K562 (cell line): ENCODE measurements at regions not wholly inside any gene's neighbourhood (a gene's known extent, or its start where the extent isn't known, plus 50 kb on each side); places are given as distances from the start of the nearest gene placed in this dataset.

Source experiments
- ATAC-seq: fragments of 200-7000 bp; cut with Tn5 transposase; 3 replicates; pipeline ENCODE4 v1.9.1; 2020; ENCODE audit warnings: moderate library complexity
- BruUV-seq: library from RNA; stranded (reverse); fragments of 400-500 nt; replicated peaks from 2 replicates; lab custom pipeline; 2021; lab: Mats Ljungman, UMichigan
- CTCF ChIA-PET: fragments of 300-600 bp; formaldehyde crosslinking; extraction: SDS; loops from one replicate; lab custom pipeline; 2021; ENCODE audit warnings: low intra/inter-chr PET ratio; lab: Yijun Ruan, JAX
- POLR2A ChIA-PET: fragments of 300-600, 350-650 bp; sonication (Branson Sonifier 250); formaldehyde crosslinking; extraction: SDS; loops from one replicate; lab custom pipeline; 2021; ENCODE audit warnings: antibody characterized with exemption, inconsistent platforms; lab: Yijun Ruan, JAX
- DNase-seq, 4 experiments: peaks; one replicate each; pipeline versions ENCODE4 v3.0.0 to v3.0.0-alpha.2; 2011 to 2018; ENCODE audit warnings: low spot score in 3 of 4, mixed read lengths in 3 of 4; ENCODE audit errors: extremely low read depth in 1 of 4
- FAIRE-seq: peaks from 2 replicates; lab custom pipeline; 2011; peaks lifted over from hg19 to GRCh38; lab: Jason Lieb, UNC
- H2AFZ ChIP-seq: 2 replicates; pipeline ENCODE4 v1.6.0; 2011; ENCODE audit warnings: low read depth, low read length, control low read depth, inconsistent platforms
- H3K27ac ChIP-seq: fragments of 200-600 bp; 3 replicates; pipeline ENCODE4 v1.8.0; 2011; ENCODE audit warnings: low read depth, mild to moderate bottlenecking, control low read depth, inconsistent platforms, low read length, moderate library complexity, mixed read lengths; ENCODE audit errors: extremely low read depth
- H3K27me3 ChIP-seq, 2 experiments: fragments of 300-600 bp in 1 of 2; 2 replicates in 1 of 2; 3 replicates in 1 of 2; pipeline versions ENCODE4 v1.6.0 to v1.8.0; 2011; ENCODE audit warnings: inconsistent platforms in 2 of 2, low read length in 2 of 2, mild to moderate bottlenecking in 1 of 2, mixed read lengths in 1 of 2, moderate library complexity in 1 of 2; ENCODE audit not compliant: control insufficient read depth in 2 of 2, insufficient read depth in 2 of 2
- H3K36me3 ChIP-seq: fragments of 300-600 bp; 3 replicates; pipeline ENCODE4 v1.8.0; 2011; ENCODE audit warnings: mild to moderate bottlenecking, low read length, inconsistent platforms; ENCODE audit not compliant: control insufficient read depth, insufficient read depth
- H3K4me1 ChIP-seq, 2 experiments: fragments of 200-600 bp in 1 of 2; replicated peaks in 1 of 2; 2 replicates in 1 of 2; 3 replicates in 1 of 2; pipeline versions ENCODE4 v1.5.1 to v1.8.0; 2011; ENCODE audit warnings: inconsistent platforms in 2 of 2, low read length in 2 of 2, mild to moderate bottlenecking in 1 of 2, mixed read lengths in 1 of 2, moderate library complexity in 1 of 2; ENCODE audit not compliant: control insufficient read depth in 2 of 2, insufficient read depth in 2 of 2
- H3K4me2 ChIP-seq: 2 replicates; pipeline ENCODE4 v1.6.1; 2011; ENCODE audit warnings: low read length, control low read depth, inconsistent platforms, mixed read lengths; ENCODE audit not compliant: insufficient read depth
- H3K4me3 ChIP-seq: fragments of 200-600 bp; sonication (generic), shearing (Covaris generic); 2 replicates; pipeline ENCODE4 v1.5.1; 2016; ENCODE audit warnings: control low read depth, inconsistent platforms
- H3K79me2 ChIP-seq: fragments of 200-600 bp; 3 replicates; pipeline ENCODE4 v1.8.0; 2011; ENCODE audit warnings: low read length, inconsistent platforms; ENCODE audit not compliant: control insufficient read depth, insufficient read depth
- H3K9ac ChIP-seq, 2 experiments: 2 replicates each; pipeline versions ENCODE4 v1.6.0 to v1.6.1; 2011; ENCODE audit warnings: low read depth in 2 of 2, low read length in 2 of 2, control low read depth in 1 of 2, inconsistent platforms in 1 of 2, mild to moderate bottlenecking in 1 of 2, mixed read lengths in 1 of 2; ENCODE audit not compliant: insufficient read depth in 1 of 2
- H3K9me1 ChIP-seq: one replicate; pipeline ENCODE4 v1.6.0; 2011; ENCODE audit warnings: inconsistent platforms, mild to moderate bottlenecking, low read length, moderate library complexity; ENCODE audit not compliant: control insufficient read depth, insufficient read depth
- H3K9me3 ChIP-seq: replicated peaks from 2 replicates; pipeline ENCODE4 v1.5.1; 2011; ENCODE audit warnings: low read depth, low read length, inconsistent platforms; ENCODE audit not compliant: control insufficient read depth, insufficient read depth
- H4K20me1 ChIP-seq: replicated peaks from 2 replicates; pipeline ENCODE4 v1.6.1; 2011; ENCODE audit warnings: low read length, inconsistent platforms, mixed read lengths; ENCODE audit not compliant: control insufficient read depth, insufficient read depth
- ATF3 ChIP-seq, 2 experiments: fragments of 450-650 bp in 1 of 2; sonication (generic) in 1 of 2; formaldehyde crosslinking in 1 of 2; IDR thresholded peaks in 1 of 2; conservative IDR thresholded peaks in 1 of 2; 2 replicates each; pipeline versions ENCODE4 v1.6.1 to v1.8.1; 2016 to 2023; ENCODE audit warnings: mild to moderate bottlenecking in 2 of 2, moderate library complexity in 2 of 2, inconsistent platforms in 1 of 2, missing genetic modification reagents in 1 of 2
- BCOR ChIP-seq: fragments of 450-650 bp; IDR thresholded peaks from 2 replicates; pipeline ENCODE4 v1.6.1; 2016
- BDP1 ChIP-seq: IDR thresholded peaks from 3 replicates; pipeline ENCODE4 v1.6.1; 2011; ENCODE audit not compliant: insufficient read length, insufficient read depth
- CHD4 ChIP-seq: fragments of 200-600 bp; sonication (generic); IDR thresholded peaks from 3 replicates; pipeline ENCODE4 v1.6.1; 2012; ENCODE audit warnings: low read depth, mild to moderate bottlenecking, mixed read lengths, low read length, inconsistent platforms; ENCODE audit not compliant: insufficient read depth, insufficient replicate concordance, poor library complexity, severe bottlenecking
- MAFG ChIP-seq: fragments of 450-650 bp; conservative IDR thresholded peaks from 2 replicates; pipeline ENCODE4 v1.6.1; 2016; ENCODE audit warnings: missing genetic modification characterization, missing compliant biosample characterization
- MEF2A ChIP-seq: IDR thresholded peaks from 2 replicates; pipeline ENCODE4 v1.6.1; 2011; ENCODE audit warnings: low read depth, mild to moderate bottlenecking, low read length, moderate library complexity; ENCODE audit not compliant: control insufficient read depth
- MEIS2 ChIP-seq: fragments of 450-650 bp; IDR thresholded peaks from 2 replicates; pipeline ENCODE4 v1.6.1; 2014; ENCODE audit warnings: mild to moderate bottlenecking; ENCODE audit not compliant: partially characterized antibody
- MLX ChIP-seq, 2 experiments: fragments of 450-650 bp in 1 of 2; sonication (generic) in 1 of 2; formaldehyde crosslinking; conservative IDR thresholded peaks; 2 replicates each; pipeline versions ENCODE4 v1.4.0 to v1.8.1; 2020 to 2022; ENCODE audit warnings: mild to moderate bottlenecking in 1 of 2, missing genetic modification reagents in 1 of 2
- NFE2 ChIP-seq: IDR thresholded peaks from 2 replicates; pipeline ENCODE4 v1.6.1; 2014; ENCODE audit warnings: antibody characterized with exemption, low read depth
- NFIC ChIP-seq: fragments of 450-650 bp; IDR thresholded peaks from 2 replicates; pipeline ENCODE4 v1.6.1; 2017; ENCODE audit warnings: mild to moderate bottlenecking, inconsistent platforms
- NR2C2 ChIP-seq, 2 experiments: fragments of 200-800 bp in 1 of 2; sonication (Bioruptor generic) in 1 of 2; sonication (generic) in 1 of 2; formaldehyde crosslinking in 1 of 2; IDR thresholded peaks; 2 replicates each; pipeline versions ENCODE4 v1.6.1 to v1.8.0; 2016 to 2022; ENCODE audit warnings: mild to moderate bottlenecking in 1 of 2, missing compliant biosample characterization in 1 of 2, missing genetic modification characterization in 1 of 2, missing genetic modification reagents in 1 of 2
- NRF1 ChIP-seq, 2 experiments: fragments of 450-650 bp; IDR thresholded peaks in 1 of 2; conservative IDR thresholded peaks in 1 of 2; 2 replicates each; pipeline ENCODE4 v1.6.1; 2014; ENCODE audit warnings: mild to moderate bottlenecking in 2 of 2
- PRMT5 ChIP-seq: sonication (generic); formaldehyde crosslinking; IDR thresholded peaks from 2 replicates; pipeline ENCODE4 v1.5.0; 2020; ENCODE audit warnings: missing genetic modification reagents
- RAD21 ChIP-seq, 2 experiments: fragments of 250-450 bp in 1 of 2; fragments of 450-650 bp in 1 of 2; sonication (Bioruptor Pico) in 1 of 2; formaldehyde crosslinking in 1 of 2; IDR thresholded peaks in 1 of 2; conservative IDR thresholded peaks in 1 of 2; 2 replicates each; pipeline versions ENCODE4 v1.4.0 to v1.8.0; 2020 to 2022; ENCODE audit warnings: mild to moderate bottlenecking in 2 of 2, moderate library complexity in 1 of 2
- RBFOX2 ChIP-seq: fragments of 200-400 bp; formaldehyde crosslinking; IDR thresholded peaks from 2 replicates; pipeline ENCODE4 v1.6.1; 2017; ENCODE audit warnings: low read depth, mild to moderate bottlenecking, low read length, moderate library complexity
- SETDB1 ChIP-seq: IDR thresholded peaks from one replicate; pipeline ENCODE4 v1.6.1; 2012; ENCODE audit warnings: low read length, control low read depth, inconsistent platforms
- SMC3 ChIP-seq: conservative IDR thresholded peaks from 2 replicates; pipeline ENCODE4 v1.6.1; 2011; ENCODE audit warnings: low read depth, low read length, improper control_type of control experiment; ENCODE audit not compliant: insufficient read depth
- XRCC4 ChIP-seq: IDR thresholded peaks from one replicate; pipeline ENCODE4 v1.6.1; 2011; ENCODE audit not compliant: insufficient read depth, insufficient read length; ENCODE audit errors: extremely low read depth
- ZFP1 ChIP-seq: fragments of 450-650 bp; formaldehyde crosslinking; IDR thresholded peaks from 2 replicates; pipeline ENCODE4 v1.4.0; 2020; ENCODE audit warnings: mild to moderate bottlenecking, mixed read lengths
- ZZZ3 ChIP-seq: fragments of 450-650 bp; IDR thresholded peaks from 2 replicates; pipeline ENCODE4 v1.6.1; 2016; ENCODE audit warnings: antibody characterized with exemption, mild to moderate bottlenecking, moderate library complexity
- WGBS: fragments of 100-300 bp; shearing (Covaris generic); methylation state at CpG from one replicate; pipeline ENCODE4 v1.1.6; 2016; ENCODE audit warnings: low coverage, mixed read lengths; ENCODE audit not compliant: insufficient coverage; ENCODE audit errors: missing lambda C conversion rate; 5-methylcytosine and 5-hydroxymethylcytosine counted together
- in situ Hi-C: fragments of 300-500 bp; cut with MboI; formaldehyde crosslinking; loops from 4 replicates; pipeline ENCODE4 v1.15.0; 2018; ENCODE audit warnings: inconsistent platforms, mixed read lengths
- intact Hi-C: fragments of 100-400 bp; cut with micrococcal nuclease; formaldehyde crosslinking; loops from 2 replicates; pipeline ENCODE4 v1.14.2; 2022
- TF ChIP-seq, protein P1 (sequence below): sonication (generic); IDR thresholded peaks from 2 replicates; pipeline ENCODE4 v1.6.1; 2016

- Histone ChIP-seq H3K36me3 (no peaks in the 10 kb centered on the region), H3K9me3 (no peaks in the 10 kb centered on the region), H3K4me2 (no peak overlapping the region), H3K27me3 (no peaks in the 10 kb centered on the region; a peak in 1 of 5 replicates), H3K4me1 (peaks cover 0 to 4% of the 10 kb centered on the region in 2 experiments; a peak in 1 of 5 replicates), H2AFZ (peak overlapping the region; percentile 20), H3K9me1 (no peaks in the 10 kb centered on the region), H3K79me2 (peaks cover 33% of the 10 kb centered on the region), H4K20me1 (no peaks in the 10 kb centered on the region), H3K27ac (no peak overlapping the region), H3K9ac (no peak overlapping the region), H3K4me3 (no peak overlapping the region)
- POLR2A ChIA-PET, result interaction anchor here (0.6 kb wide), 1 partner anchor 1281 kb away, joined by 3 read pairs; no protein-coding TSS in a partner anchor
- intact Hi-C loops, result loop anchor here (5.0 kb wide), 1 partner anchor 99 kb away; no protein-coding TSS in a partner anchor
- 35% methylated on average over 2 of the region's 2 CpGs for WGBS
- FAIRE-seq, result no peak
- CTCF ChIA-PET, result no interaction called here
- no TSS peak for BruUV-seq
- ATAC-seq, result no peak
- peak in 1 of 4 experiments; percentile 18 for DNase-seq
- in situ Hi-C loops, result no loop called here
- TF ChIP-seq ZFP1 (no peak), ZZZ3 (no peak), MEF2A (no peak), MEIS2 (peak; percentile 19), RAD21 (CRISPR knock-in tag; conservative IDR thresholded peaks at IDR 0.05 in 1 of 2, IDR thresholded peaks at IDR 0.05 in 1 of 2) (no peak), NR2C2 (CRISPR knock-in tag; IDR thresholded peaks at IDR 0.05) (no peak), NR2C2 (tag; IDR thresholded peaks at IDR 0.05) (no peak), SMC3 (no peak), MLX (CRISPR knock-in tag; conservative IDR thresholded peaks at IDR 0.05) (no peak), MAFG (tag) (peak; percentile 36; the same call in 1 of the 2 replicates), CHD4 (no peak), XRCC4 (no peak), RBFOX2 (no peak), BCOR (no peak), NRF1 (conservative IDR thresholded peaks at IDR 0.05 in 1 of 2, IDR thresholded peaks at IDR 0.05 in 1 of 2) (0 out of 4 replicates have a peak, but pooled peaks of 1 of the 2 experiments have one; percentile 10), SETDB1 (no peak), ATF3 (IDR thresholded peaks at IDR 0.05) (0 out of 2 replicates have a peak, but pooled peaks have one; percentile 6), ATF3 (CRISPR knock-in tag; conservative IDR thresholded peaks at IDR 0.05) (no peak), NFE2 (0 out of 2 replicates have a peak, but pooled peaks have one; percentile 24), NFIC (peak; percentile 80), BDP1 (no peak), PRMT5 (CRISPR knock-in tag) (no peak)
- TF ChIP-seq, protein P1, sequence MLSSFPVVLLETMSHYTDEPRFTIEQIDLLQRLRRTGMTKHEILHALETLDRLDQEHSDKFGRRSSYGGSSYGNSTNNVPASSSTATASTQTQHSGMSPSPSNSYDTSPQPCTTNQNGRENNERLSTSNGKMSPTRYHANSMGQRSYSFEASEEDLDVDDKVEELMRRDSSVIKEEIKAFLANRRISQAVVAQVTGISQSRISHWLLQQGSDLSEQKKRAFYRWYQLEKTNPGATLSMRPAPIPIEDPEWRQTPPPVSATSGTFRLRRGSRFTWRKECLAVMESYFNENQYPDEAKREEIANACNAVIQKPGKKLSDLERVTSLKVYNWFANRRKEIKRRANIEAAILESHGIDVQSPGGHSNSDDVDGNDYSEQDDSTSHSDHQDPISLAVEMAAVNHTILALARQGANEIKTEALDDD, result no peak
Measured at GRCh38 chr18:1408376-1408775, 503.7 kb downstream of the ADCYAP1 start.
